ENCODE measurements at regions not wholly inside any gene's neighbourhood (a gene's known extent, or its start where the extent isn't known, plus 50 kb on each side); places are given as distances from the start of the nearest gene placed in this dataset.

- no peak for DNase-seq (ENCODE audit: low spot score)
- Mint-ChIP-seq H3K27ac (ENCODE audit: unreplicated experiment) (no peak overlapping the region), H3K27me3 (ENCODE audit: low read depth) (no peaks in the 10 kb centered on the region), H3K36me3 (ENCODE audit: low read depth) (no peaks in the 10 kb centered on the region), H3K4me3 (ENCODE audit: unreplicated experiment) (no peak overlapping the region), H3K9me3 (ENCODE audit: low read depth) (peaks cover 9% of the 10 kb centered on the region), H3K4me1 (ENCODE audit: low read depth) (no peaks in the 10 kb centered on the region)
- no peak for TF ChIP-seq CTCF (IDR thresholded peaks at IDR 0.05)
Measured at GRCh38 chr16:5603836-5604235, 506.2 kb upstream of the EEF2KMT start.

- no peak for TF ChIP-seq CTCF (IDR thresholded peaks at IDR 0.05)
- Mint-ChIP-seq H3K27me3 (ENCODE audit: low read depth) (no peaks in the 10 kb centered on the region), H3K4me3 (ENCODE audit: unreplicated experiment) (no peak overlapping the region), H3K36me3 (ENCODE audit: low read depth) (no peaks in the 10 kb centered on the region), H3K4me1 (ENCODE audit: low read depth) (no peaks in the 10 kb centered on the region), H3K9me3 (ENCODE audit: low read depth) (peaks cover 9% of the 10 kb centered on the region), H3K27ac (ENCODE audit: unreplicated experiment) (no peak overlapping the region)
- DNase-seq (ENCODE audit: low spot score) = no peak
Measured at GRCh38 chr16:5601957-5602356, 504.4 kb upstream of the EEF2KMT start.

- Mint-ChIP-seq H3K27me3 (ENCODE audit: low read depth) (no peaks in the 10 kb centered on the region), H3K27ac (ENCODE audit: unreplicated experiment) (no peak overlapping the region), H3K36me3 (ENCODE audit: low read depth) (no peaks in the 10 kb centered on the region), H3K9me3 (ENCODE audit: low read depth) (peaks cover 27% of the 10 kb centered on the region), H3K4me3 (ENCODE audit: unreplicated experiment) (no peak overlapping the region), H3K4me1 (ENCODE audit: low read depth) (no peaks in the 10 kb centered on the region)
- no peak for TF ChIP-seq CTCF (IDR thresholded peaks at IDR 0.05)
- DNase-seq (ENCODE audit: low spot score) = no peak
Measured at GRCh38 chr16:5598793-5599192, 501.2 kb upstream of the EEF2KMT start.

GRCh38 chr16:5595849-5596248 is 498.3 kb upstream of the EEF2KMT start:
- Mint-ChIP-seq H3K4me3 (ENCODE audit: unreplicated experiment) (no peak overlapping the region), H3K36me3 (ENCODE audit: low read depth) (no peaks in the 10 kb centered on the region), H3K4me1 (ENCODE audit: low read depth) (no peaks in the 10 kb centered on the region), H3K9me3 (ENCODE audit: low read depth) (peaks cover 33% of the 10 kb centered on the region), H3K27me3 (ENCODE audit: low read depth) (no peaks in the 10 kb centered on the region), H3K27ac (ENCODE audit: unreplicated experiment) (no peak overlapping the region)
- DNase-seq (ENCODE audit: low spot score) = no peak
- no peak for TF ChIP-seq CTCF (IDR thresholded peaks at IDR 0.05)

- H3K4me3 Mint-ChIP-seq (ENCODE audit: unreplicated experiment) = no peak overlapping the region
- no peaks in the 10 kb centered on the region for H3K27me3 Mint-ChIP-seq (ENCODE audit: low read depth)
- no peaks in the 10 kb centered on the region for H3K4me1 Mint-ChIP-seq (ENCODE audit: low read depth)
- no peak for TF ChIP-seq CTCF (IDR thresholded peaks at IDR 0.05)
- peaks cover 43% of the 10 kb centered on the region for H3K9me3 Mint-ChIP-seq (ENCODE audit: low read depth)
- H3K36me3 Mint-ChIP-seq (ENCODE audit: low read depth) = no peaks in the 10 kb centered on the region
- no peak for DNase-seq (ENCODE audit: low spot score)
- no peak overlapping the region for H3K27ac Mint-ChIP-seq (ENCODE audit: unreplicated experiment)
Measured at GRCh38 chr16:5590416-5590815, 492.8 kb upstream of the EEF2KMT start.

Measured in chondrocyte (in vitro differentiated cells).